ENCODE measurements at regions not wholly inside any gene's neighbourhood (a gene's known extent, or its start where the extent isn't known, plus 50 kb on each side); places are given as distances from the start of the nearest gene placed in this dataset.
"Not testable (repeated sequence)": the region's sequence is repeated elsewhere in the genome, so short reads cannot be mapped to it uniquely, and the experiment has no call there.

DNA sequence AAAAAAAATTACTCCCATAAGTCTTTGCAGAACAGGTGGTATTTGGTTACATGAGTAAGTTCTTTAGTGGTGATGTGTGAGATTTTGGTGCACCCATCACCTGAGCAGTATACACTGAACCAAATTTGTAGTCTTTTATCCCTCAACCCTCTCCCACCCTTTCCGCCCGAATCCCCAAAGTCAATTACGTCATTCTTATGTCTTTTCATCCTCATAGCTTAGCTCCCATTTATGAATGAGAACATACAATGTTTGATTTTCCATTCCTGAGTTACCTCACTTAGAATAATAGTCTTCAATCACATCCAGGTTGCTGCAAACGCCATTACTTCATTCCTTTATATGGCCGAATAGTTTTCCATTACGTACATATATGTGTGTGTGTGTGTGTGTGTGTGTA is 2742.7 kb downstream of the ARAP2 start:
- H4K20me1 ChIP-seq (replicated peaks in 1 of 2; ENCODE audit: control insufficient read depth in 1 of 2, insufficient read depth in 2 of 2, low read length in 2 of 2); H3K9ac ChIP-seq (replicated peaks in 1 of 4; ENCODE audit: extremely low read depth in 1 of 4, low read depth in 3 of 4, low read length in 3 of 4); H3K27me3 ChIP-seq (replicated peaks in 1 of 4; ENCODE audit: control insufficient read depth in 3 of 4, extremely low read depth in 1 of 4, insufficient read depth in 3 of 4, low read length in 3 of 4); POLR2A ChIA-PET (ENCODE audit: partially characterized antibody); H3K4me1 ChIP-seq (replicated peaks in 1 of 4; ENCODE audit: control insufficient read depth in 3 of 4, insufficient read depth in 4 of 4, low read length in 3 of 4); H2BK15ac ChIP-seq (ENCODE audit: low read length); H3K23me2 ChIP-seq (ENCODE audit: low read depth, low read length); H3K14ac ChIP-seq (ENCODE audit: insufficient read length); H2AK5ac ChIP-seq (ENCODE audit: low read depth, low read length); H3K9me3 ChIP-seq (ENCODE audit: insufficient read depth in 2 of 2, low read depth in 1 of 2, low read length in 1 of 2); DNase-seq (ENCODE audit: low read depth in 1 of 2, low spot score in 2 of 2); CTCF ChIA-PET (ENCODE audit: partially characterized antibody); H3K4me3 ChIP-seq (ENCODE audit: extremely low read depth in 1 of 4, insufficient read depth in 2 of 4, low read depth in 3 of 4, low read length in 4 of 4); H2BK5ac ChIP-seq (ENCODE audit: low read depth, low read length); H3K23ac ChIP-seq (ENCODE audit: insufficient read length); H2BK20ac ChIP-seq (ENCODE audit: low read length); H3K18ac ChIP-seq (ENCODE audit: extremely low read depth, low read length); H4K8ac ChIP-seq (ENCODE audit: extremely low read depth, insufficient read depth, low read length); H3K56ac ChIP-seq (replicated peaks; ENCODE audit: insufficient read length, low read depth, low read length); H2BK12ac ChIP-seq (ENCODE audit: low read depth, low read length); H3K4ac ChIP-seq (replicated peaks; ENCODE audit: insufficient read length, low read depth, low read length); H4K5ac ChIP-seq (ENCODE audit: insufficient read length, low read depth, low read length); FAIRE-seq; H3K4me2 ChIP-seq (ENCODE audit: insufficient read depth in 1 of 2, low read depth in 2 of 2, low read length in 2 of 2); H3K79me1 ChIP-seq (ENCODE audit: low read depth, low read length); H4K91ac ChIP-seq (replicated peaks; ENCODE audit: insufficient read length, low read length); H3K79me2 ChIP-seq (ENCODE audit: control insufficient read depth in 1 of 2, insufficient read depth in 2 of 2, low read length in 2 of 2); H2BK120ac ChIP-seq (replicated peaks; ENCODE audit: low read depth, low read length); H3K36me3 ChIP-seq (ENCODE audit: control insufficient read depth in 2 of 4, insufficient read depth in 4 of 4, low read length in 3 of 4); H2AFZ ChIP-seq (ENCODE audit: low read length); H3K27ac ChIP-seq (ENCODE audit: low read depth, low read length): not testable (repeated sequence)
- 92 to 100% methylated on average over 2 to 6 of the region's 6 CpGs for WGBS, 2 experiments (ENCODE audit: extremely low coverage in 1 of 2, insufficient coverage in 1 of 2, insufficient read length in 1 of 2, insufficient replicate concordance in 2 of 2, low coverage in 1 of 2, low lambda C conversion rate in 2 of 2, missing lambda C conversion rate in 1 of 2)
